Superior temporal gyrus (tissue), 1 donor: ENCODE measurements at regions not wholly inside any gene's neighbourhood (a gene's known extent, or its start where the extent isn't known, plus 50 kb on each side); places are given as distances from the start of the nearest gene placed in this dataset.
"Not testable (repeated sequence)": the region's sequence is repeated elsewhere in the genome, so short reads cannot be mapped to it uniquely, and the experiment has no call there.

Experiments used
- DNase-seq: peaks from one replicate; pipeline ENCODE4 v3.0.0-alpha.2; 2016; ENCODE audit errors: extremely low spot score

DNA sequence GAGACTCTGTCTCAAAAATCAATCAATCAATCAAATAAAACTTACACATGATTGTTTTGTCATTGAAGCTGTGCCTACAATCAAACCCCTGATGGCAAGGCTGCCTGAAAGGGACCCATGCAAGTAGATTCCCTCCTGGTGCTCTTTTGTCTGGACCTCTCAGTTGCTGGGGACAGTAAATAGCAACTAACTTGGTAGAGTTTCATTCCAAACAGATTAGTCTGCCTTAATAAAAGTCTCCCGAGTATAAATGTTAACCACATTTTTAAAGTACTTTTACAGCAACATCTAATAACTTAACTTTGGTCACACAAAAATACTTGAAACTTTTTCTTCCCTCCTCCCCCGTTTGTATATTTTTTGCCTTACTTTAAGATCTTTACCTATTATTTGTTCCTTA lies 105.5 kb downstream of the FEM1C start:
- no peak for DNase-seq

DNA sequence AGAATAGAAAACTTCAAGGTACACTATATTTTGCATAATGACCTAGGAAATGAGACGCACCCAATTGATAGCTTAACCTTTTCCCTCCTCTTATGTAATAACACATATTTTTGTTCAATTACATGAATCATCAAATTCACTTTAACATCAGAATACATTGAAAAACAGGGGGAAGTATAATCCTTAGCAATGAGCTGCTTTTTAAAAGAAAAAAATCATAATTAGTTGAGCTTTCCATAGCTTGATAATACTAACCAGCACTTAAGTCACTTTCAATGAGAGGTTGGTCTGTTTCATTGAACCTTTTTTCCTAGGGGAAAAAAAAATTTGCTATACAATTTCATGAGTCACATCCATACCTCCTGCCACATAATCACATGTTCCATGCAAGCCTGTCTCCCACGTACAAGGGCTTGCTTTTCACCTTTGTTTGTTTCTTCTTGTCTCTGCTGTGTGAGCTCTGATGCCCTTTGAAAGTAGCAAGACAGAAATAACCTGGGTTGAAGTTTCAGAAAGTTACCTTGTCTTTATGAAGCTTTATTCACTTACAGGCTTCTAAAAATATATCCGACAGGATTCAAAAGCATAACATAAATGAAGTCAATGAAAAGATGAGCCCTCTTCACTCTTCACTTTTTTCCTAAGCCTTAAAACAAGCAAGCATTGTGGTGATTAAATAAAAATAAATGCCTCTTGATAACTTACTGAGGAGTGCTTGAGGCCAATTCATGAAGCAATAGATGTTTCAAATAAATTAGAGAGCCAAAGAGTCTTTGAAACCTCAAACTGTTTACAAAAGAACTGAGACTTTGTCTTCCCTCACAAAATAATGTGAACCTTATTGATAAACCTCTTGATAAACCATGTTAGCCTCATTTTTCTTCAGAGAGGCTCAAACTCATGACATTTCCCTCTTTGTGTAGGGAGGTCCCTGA lies 108.5 kb downstream of the FEM1C start:
- DNase-seq: no peak

DNA sequence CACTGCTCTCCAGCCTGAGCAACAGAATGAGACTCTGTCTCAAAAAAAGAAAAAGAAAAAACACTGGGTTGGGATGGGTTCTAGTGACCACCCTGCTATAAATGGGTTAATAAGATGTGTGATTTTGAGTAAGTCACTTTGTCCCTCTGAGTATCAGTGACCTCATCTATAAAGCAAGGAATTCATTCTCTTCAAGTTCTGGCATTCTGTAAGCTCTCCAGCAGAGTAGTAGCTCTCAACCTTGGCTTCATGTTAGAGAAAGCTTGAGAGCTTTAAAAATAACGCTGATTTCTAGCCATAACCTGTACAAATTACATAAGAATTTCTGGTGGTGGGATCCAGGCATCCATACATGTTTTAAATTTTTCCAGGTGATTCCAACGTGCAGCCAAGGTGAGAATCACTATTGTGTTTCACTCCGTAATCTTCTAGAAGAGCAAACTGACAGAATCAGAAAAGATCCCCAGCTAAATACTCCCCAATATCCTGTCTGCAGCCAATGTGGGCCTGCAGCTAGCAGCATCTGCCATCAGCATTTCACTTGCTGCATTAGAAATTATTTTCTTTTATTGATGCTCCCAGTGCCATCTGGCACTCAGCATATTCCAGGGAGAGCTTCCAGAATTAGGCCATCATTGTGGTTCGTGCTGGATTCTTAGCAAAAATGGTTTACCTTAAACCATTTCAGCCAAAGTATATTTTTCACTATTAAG lies 109.4 kb downstream of the FEM1C start:
- DNase-seq: no peak

DNA sequence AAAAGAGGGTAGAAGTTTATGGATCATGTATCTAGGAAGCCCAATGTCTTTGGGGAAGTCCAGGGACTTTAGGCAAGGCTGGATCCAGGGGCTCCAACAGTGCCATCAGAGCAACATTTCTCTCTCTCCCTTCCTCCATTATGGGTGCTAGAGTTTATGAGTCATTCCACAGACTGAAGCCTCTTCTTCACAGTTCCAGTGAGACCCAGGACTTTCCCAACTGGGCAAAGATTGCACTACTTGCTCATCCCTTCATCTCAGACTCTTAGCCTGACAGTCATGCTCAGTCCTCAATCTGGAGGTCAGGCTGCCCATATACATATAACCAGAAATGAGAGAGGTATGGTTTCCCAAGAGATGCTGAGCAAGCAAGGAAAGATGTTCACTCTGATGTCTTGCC lies 110.7 kb downstream of the FEM1C start:
- no peak for DNase-seq

DNA sequence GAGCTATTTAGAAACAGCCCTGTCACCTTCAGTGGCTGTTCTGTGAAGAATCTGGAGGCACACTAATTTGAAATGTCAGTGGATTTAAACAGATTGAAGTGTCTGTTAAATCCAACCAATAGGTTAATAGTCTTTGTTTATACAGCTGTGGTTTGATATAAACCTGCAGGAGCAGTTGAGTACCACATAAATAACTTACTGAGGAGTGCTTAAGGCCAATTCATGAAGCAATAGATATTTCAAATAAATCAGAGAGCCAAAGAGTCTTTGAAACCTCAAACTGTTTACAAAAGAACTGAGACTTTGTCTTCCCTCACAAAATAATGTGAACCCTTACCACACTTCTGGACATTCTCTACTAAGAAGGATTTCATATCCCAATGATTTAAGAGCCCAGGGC lies 111.9 kb downstream of the FEM1C start:
- no peak for DNase-seq

DNA sequence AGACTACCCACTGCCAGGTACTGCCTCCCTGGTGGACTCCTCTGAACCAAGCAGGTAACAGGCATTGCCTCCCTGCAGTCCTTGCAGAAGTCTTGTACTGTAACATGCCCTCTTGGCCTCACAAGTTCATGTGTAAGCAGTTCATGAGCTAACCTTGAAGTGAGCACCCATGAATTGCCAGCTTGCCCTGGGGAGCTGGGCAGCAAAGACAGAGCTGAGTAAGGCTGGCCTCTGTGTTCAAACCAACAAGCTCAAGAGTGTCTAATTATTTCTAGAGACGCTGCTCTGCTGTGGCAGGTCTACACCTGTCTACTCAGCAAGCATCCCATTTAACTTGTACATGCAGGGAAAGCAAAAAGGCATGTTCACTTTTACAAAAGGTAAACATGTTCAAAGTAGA lies 113.5 kb downstream of the FEM1C start:
- DNase-seq: no peak

DNA sequence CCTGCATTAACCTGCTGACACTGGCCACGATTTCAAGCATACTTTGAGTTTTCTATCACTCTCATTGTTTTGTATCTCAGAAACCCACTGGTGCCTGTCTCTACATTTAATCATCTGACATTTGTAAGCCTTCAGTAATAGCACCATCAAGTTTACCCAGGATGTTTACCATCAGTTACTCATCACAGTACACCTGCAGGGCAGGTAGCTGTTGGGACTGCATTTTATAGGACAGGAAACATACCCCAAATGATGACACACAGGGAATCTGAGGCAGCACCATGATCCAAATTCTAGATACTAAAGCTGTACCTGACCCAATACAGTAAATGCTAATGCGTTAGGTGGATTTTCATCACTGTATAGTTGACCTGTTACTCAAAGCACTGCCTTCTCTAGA lies 114.2 kb downstream of the FEM1C start:
- DNase-seq: no peak

DNA sequence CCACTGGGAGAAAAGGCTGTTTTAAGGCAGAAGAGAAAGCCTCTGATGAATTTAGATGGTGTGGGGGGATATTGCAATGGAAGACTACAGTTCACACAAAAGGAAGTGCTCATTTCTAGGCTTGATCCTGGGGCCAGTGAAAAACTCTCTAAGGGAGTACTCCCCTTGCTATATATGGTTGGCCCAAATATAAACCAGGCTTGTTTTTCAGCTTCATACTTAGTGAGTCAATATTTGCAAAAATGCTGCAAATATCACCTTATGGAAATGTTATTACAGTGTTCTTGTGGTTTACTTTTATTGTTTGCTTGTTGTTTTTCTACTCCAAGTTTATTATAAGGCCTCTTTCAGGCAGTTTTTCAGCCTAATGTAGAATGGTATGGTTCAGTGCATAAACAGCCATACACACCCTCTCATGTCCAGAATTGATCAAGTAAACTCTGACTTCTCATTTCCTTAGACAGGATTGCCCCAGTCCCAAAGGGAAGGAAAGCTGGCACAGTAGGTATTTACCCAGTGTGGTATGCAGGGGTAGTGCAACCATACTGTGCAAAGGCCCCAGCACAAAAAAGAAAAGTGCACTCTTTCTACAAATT lies 115.1 kb downstream of the FEM1C start:
- DNase-seq: no peak

DNA sequence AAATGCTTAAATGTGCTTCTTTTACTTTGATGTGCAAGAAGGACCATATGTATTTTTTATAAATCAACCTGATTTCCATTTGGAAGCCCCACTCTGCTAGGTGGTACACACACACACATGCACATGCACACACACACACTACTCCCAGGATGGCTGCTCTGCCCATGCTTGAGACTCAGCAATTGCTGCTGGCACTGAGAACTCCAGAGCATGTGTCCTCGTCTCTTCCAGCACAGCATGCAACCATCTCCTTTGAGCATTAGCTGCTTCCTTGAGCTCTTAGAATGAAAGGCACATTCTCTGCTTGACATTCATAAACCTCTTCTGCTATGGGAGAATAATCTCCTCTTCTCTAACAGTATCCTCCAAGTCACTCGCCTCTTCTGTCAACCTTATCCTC lies 115.9 kb downstream of the FEM1C start:
- DNase-seq: no peak

DNA sequence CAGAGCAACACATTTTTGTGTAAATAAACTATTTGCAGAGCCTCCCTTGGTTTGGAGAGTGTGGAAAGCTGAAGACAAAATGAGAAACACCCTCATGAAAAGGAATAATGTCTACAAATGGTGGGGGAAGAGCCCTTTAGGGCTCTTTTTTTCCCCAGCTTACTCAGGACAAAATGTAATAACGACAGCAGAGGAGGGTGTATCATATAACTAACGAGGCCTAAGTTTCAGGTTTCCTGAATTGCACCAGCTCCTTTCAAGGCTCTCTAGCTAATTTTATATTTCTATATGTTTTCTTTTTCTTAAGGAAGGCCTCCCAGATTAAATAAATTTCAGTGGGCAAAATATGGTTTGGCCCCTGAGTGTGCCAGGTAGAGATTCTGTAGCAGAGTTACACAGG lies 116.3 kb downstream of the FEM1C start:
- DNase-seq: no peak

DNA sequence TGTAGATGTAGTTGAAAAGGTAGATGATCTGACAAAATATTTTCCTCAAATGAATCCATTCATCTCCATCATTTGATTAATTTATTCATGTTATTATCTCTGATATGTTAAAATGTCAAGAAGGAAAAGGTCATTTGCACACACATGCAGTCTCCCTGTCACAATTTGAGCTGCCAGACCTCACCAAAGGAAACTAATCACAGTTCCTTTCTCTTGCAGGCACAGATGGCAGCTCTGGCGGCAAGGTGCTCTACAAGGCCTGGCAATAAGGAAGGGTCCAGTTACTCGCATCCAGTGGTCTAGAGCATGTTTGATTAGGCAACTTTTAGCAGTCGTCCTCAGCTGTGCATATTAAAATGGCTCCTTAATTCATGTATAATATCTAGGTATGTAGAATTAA lies 120.1 kb downstream of the FEM1C start:
- DNase-seq: no peak

DNA sequence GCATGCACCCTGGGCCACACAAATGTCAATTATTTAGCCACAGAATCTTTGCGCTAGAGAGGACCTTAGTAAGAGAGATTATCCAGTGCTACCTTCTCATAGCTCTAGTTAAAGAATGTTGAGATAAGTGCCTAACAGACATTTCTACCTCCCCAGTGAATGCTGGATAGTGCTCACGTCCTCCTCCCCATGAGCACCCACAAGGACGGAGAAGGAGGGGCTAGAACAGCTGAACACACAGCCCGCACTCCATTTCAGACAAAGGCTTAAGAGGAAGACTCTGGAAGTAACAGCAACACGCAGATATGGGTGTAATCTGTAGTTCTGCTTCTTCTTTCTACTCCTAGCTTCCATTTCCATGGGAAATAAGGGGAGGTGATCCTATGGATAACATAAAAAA lies 120.5 kb downstream of the FEM1C start:
- DNase-seq: no peak

DNA sequence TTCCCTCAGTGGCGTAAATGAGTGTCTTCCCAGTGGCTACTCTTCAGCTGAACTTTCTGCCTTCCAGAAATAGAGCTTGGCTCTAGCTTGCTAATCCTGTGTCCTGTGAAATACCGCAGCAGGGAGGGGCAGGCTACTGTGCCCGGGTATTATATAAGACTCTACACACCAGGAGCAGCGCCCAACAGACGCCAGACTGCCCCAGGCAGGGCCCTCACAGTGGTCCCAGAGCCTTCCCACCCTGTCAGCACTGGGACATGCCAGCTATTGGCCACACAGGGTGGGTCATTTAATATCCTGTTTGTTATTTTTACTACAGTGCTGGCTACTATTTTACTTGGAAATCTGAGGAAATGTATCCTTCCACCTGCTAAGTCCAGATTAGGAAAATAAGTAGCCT lies 121.0 kb downstream of the FEM1C start:
- no peak for DNase-seq

DNA sequence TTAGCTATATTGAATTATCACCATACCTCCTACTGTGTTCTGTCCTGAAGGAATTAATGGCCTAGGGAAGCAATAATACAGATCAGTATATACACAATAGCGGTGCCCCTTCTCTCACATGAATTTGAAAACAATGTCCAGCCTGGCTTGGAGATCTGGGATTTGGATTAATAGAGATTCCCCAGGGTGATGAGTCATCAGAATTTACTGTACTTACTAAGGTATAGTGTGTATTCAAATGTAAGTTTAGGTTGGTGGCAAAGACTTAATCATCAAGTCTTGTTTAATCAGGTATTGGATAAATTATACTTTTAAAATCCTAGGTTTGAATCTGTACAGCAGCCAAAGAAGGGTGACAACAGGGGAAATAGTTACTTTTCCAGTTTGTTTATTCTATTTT lies 121.5 kb downstream of the FEM1C start:
- no peak for DNase-seq

DNA sequence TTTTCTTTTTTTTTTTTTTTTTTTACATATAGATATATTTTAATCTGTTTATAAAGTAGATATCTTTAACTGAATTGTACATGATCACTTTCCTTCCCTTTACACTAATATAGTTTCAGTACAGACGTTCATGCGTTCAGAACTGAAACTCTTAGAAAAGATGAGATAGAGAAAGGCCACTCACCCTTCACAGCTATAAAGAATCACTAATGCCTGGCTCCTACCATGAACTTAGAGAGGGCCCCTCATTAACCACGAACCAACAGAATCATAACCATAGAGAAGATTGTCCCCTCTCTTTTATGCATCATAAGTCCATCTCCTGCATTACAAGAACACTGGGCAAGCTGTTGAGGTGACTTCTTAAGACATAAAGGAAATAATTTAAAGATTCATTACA lies 123.8 kb downstream of the FEM1C start:
- DNase-seq: not testable (repeated sequence)

DNA sequence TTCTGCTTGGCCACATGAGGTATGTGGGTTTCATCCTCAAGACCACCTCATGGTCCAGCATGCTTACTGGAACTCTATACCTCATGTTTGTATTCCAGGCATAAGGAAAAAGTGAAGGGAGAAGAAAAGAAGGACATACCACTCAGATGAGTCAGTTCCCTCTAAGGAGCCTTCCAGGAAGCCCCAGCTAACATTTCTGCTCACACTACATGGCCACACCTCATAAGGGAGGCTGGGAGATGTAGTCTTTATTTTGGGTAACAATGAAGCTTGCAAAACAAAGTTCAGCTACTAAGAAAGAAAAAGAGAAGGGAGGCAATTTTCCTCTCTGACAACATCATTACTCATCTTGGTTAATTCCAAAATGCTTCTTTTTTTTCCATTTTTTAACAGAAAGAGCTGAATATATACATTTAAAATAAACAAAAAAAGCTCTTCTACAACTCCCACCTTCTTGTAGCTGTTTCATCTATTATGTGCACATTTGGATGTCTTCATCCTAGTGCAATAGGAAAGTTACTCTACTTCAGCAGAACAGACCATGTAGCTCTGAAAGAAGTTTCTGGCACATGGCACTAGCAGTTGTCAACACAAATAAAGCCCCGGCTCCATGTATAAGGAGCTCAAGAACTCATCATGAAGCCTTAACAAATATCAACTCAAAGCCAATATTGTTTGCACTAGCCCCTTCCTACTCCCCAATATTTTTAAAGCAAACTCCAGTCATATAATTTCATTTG lies 123.6 kb upstream of the CCDC112 start:
- no peak for DNase-seq

DNA sequence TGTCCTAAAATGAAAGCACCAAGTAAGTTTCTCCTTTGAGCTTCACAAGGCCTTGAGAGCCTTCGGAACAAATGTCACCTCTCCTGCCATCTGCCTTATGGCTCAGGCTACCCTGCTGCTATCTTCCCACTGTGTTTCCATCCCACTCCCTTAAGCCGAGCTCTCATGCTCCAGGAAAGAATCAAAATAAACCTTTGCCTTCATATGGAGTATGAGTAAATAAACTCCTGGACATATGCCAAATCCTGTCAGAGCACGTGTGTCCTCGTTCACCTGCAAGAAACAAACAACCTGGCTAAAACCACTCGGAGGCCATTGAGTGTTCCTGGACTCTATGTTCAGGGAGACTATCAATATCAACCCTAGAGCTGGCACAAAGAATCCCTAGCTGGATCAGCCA lies 122.3 kb upstream of the CCDC112 start:
- DNase-seq: no peak

DNA sequence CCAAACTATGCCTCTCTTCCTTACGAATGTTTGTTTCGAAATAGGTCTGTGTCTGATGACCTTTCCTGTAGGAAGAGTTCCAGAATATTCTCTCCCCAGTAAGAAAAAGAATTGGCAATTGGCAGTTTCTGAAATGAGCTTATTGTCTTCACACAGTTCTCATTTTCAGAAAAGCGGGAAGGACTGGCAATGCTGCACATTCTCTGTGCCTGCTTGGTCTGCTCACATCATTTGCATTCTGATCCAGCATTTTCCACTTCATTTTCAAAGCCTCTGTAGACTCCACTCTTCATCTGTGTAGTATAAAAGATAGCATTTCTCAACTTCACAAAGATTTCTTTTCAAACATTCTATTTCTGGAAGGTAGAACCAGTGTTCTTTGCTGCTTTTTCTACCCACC lies 120.6 kb upstream of the CCDC112 start:
- DNase-seq: peak; percentile 68

DNA sequence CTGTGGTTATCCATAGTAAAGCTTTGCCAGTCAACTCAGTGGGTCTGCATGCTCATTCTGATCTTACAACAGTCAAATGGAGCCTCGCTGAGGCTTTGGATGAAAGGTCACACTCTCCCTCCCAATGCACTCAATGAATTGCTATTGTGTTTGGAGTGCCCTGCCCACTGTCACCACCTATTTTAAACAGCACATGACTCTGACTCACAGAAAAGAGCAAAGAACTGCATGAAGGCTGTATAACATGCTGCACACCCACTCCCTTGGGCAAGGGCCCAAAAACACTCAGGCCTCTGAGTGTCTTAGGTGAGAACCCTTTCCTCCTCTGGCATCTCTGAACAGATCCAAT lies 118.7 kb upstream of the CCDC112 start:
- DNase-seq: peak; percentile 77

DNA sequence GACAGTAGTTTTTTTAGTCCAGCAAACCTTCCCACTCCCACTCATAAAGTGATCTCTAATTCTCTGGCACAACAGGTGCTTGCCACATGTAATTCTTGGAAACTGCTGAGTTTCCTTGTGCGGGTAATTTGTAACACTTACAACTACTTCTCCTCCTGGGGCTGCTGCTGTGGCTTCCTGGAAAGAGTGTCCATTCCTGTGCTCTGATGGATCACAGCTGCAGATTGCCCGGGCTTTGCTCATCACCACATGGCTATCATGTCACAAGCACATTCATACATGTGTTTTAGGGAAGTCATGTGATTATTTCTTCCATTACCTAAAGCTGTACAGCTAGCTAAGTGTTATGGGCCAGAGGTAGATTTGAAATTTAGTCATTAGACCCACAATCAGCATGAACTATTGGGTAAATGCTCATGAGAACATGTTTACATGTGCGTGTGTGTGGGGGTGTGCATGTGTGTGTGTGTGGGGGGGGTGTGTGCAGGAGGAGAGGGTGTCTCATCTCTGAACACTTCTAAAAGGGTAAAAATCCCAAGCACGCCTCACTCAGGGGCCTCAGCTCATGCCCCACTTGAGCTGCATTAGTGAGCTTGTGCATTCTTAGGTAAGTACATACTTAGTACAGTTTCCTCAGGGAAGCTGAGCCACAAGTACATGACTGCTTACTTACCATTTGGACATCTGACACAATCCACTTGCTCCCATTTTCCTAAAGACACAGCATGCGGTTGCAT lies 118.1 kb upstream of the CCDC112 start:
- DNase-seq: no peak

DNA sequence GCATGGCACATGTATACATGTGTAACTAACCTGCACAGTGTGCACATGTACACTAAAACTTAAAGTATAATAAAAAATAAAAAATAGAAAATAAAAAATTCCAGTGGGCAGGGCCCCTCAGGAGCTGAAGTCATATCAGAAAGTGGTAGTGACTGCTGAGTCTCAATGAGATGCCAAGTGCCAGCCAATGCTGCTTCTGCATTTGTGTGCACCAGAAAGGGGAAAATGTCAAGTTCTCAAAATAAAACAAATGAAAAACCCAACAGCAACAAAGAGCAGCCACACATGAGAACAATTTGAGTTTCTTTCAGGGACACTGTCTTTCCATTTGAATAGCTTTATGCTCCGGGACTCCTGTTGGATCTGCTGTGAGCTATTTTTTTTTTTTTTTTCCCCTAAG lies 117.2 kb upstream of the CCDC112 start:
- no peak for DNase-seq

DNA sequence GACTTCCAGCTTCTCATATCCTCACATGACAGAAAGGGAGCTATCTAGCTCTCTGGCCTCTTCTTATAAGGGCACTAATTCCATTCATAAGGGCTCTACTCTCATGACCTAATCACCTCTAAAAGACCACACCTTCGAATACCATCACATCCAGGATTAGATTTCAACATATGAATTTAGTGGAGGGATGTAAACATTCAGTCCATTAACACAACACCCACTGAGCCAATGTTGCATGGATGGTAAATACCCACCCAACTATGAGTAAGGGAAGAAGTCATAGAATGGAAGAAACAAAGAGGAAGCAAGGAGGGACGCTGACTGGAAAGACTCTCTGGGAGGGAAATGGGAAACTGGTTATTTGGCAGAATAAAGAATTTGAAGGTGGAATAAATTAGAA lies 112.6 kb upstream of the CCDC112 start:
- DNase-seq: no peak
